HCT116 (cell line): ENCODE measurements at regions not wholly inside any gene's neighbourhood (a gene's known extent, or its start where the extent isn't known, plus 50 kb on each side); places are given as distances from the start of the nearest gene placed in this dataset.

Experiments
- ATAC-seq: fragments of 200-7000 bp; cut with Tn5 transposase; 2 replicates; pipeline ENCODE4 v1.9.1; 2020; ENCODE audit warnings: mild to moderate bottlenecking, moderate library complexity
- BruUV-seq: library from RNA; stranded (reverse); fragments of 400-500 nt; replicated peaks from 2 replicates; lab custom pipeline; 2021; lab: Mats Ljungman, UMichigan
- CTCF ChIA-PET: fragments of 300-600 bp; sonication (Branson Sonifier 250); formaldehyde crosslinking; loops from one replicate; lab custom pipeline; 2021; ENCODE audit warnings: antibody characterized with exemption; lab: Charles Lee
- POLR2A ChIA-PET: fragments of 300-600, 350-600 bp; sonication (Branson Sonifier 250); formaldehyde crosslinking; loops from one replicate; lab custom pipeline; 2021; ENCODE audit warnings: antibody characterized with exemption; lab: Charles Lee
- RAD21 ChIA-PET, 2 experiments: fragments of 300-600 bp; sonication (Branson Sonifier 250); formaldehyde crosslinking; loops; one replicate each; lab custom pipeline; 2023; ENCODE audit warnings: low total read pairs in 2 of 2; ENCODE audit not compliant: uncharacterized antibody in 2 of 2, unreplicated experiment in 2 of 2, low non-redundant PET in 1 of 2; lab: Charles Lee
- DNase-seq: peaks from one replicate; pipeline ENCODE4 v3.0.0-alpha.2; 2010; ENCODE audit warnings: low read depth, low spot score
- H2AFZ ChIP-seq: fragments of 200-600 bp; shearing (Covaris generic), sonication (generic); 2 replicates; pipeline ENCODE4 v1.6.1; 2017; ENCODE audit warnings: low read depth, mixed run types, mixed read lengths, antibody characterized with exemption, low read length; ENCODE audit not compliant: poor library complexity, severe bottlenecking
- H3K27ac ChIP-seq: 2 replicates; pipeline ENCODE4 v1.5.1; 2012; ENCODE audit warnings: low read depth, low read length
- H3K27me3 ChIP-seq: fragments of 200-600 bp; sonication (generic); 2 replicates; pipeline ENCODE4 v1.6.1; 2016; ENCODE audit warnings: mixed run types, low read length, mixed read lengths; ENCODE audit not compliant: insufficient read depth
- H3K36me3 ChIP-seq, 2 experiments: fragments of 200-500 bp in 1 of 2; fragments of 200-600 bp in 1 of 2; sonication (Bioruptor generic) in 1 of 2; sonication (generic) in 1 of 2; 2 replicates each; pipeline versions ENCODE4 v1.5.1 to v1.6.1; 2014 to 2016; ENCODE audit warnings: low read length in 2 of 2, inconsistent platforms in 1 of 2, mixed read lengths in 1 of 2, mixed run types in 1 of 2; ENCODE audit not compliant: insufficient read depth in 2 of 2, control insufficient read depth in 1 of 2
- H3K4me1 ChIP-seq, 2 experiments: fragments of 200-600 bp in 1 of 2; sonication (generic) in 1 of 2; 2 replicates each; pipeline versions ENCODE4 v1.5.1 to v1.6.1; 2012 to 2017; ENCODE audit warnings: low read length in 2 of 2, inconsistent platforms in 1 of 2, mild to moderate bottlenecking in 1 of 2, mixed read lengths in 1 of 2, mixed run types in 1 of 2, moderate library complexity in 1 of 2; ENCODE audit not compliant: insufficient read depth in 2 of 2, control insufficient read depth in 1 of 2
- H3K4me2 ChIP-seq: fragments of 200-600 bp; sonication (generic); 2 replicates; pipeline ENCODE4 v1.6.1; 2017; ENCODE audit warnings: mixed run types, low read length, mixed read lengths
- H3K4me3 ChIP-seq, 2 experiments: fragments of 200-600 bp in 1 of 2; sonication (generic) in 1 of 2; replicated peaks in 1 of 2; 2 replicates each; pipeline ENCODE4 v1.5.1; 2011 to 2016; ENCODE audit warnings: low read length in 2 of 2, control low read depth in 1 of 2, low read depth in 1 of 2, mild to moderate bottlenecking in 1 of 2, mixed read lengths in 1 of 2, mixed run types in 1 of 2
- H3K79me2 ChIP-seq: fragments of 200-600 bp; sonication (generic); 2 replicates; pipeline ENCODE4 v1.6.1; 2017; ENCODE audit warnings: mild to moderate bottlenecking, mixed run types, low read length, moderate library complexity, mixed read lengths; ENCODE audit not compliant: insufficient read depth
- H3K9ac ChIP-seq: fragments of 200-600 bp; sonication (generic); 2 replicates; pipeline ENCODE4 v1.6.1; 2016; ENCODE audit warnings: low read length, mixed read lengths
- H3K9me2 ChIP-seq: fragments of 200-600 bp; sonication (generic), shearing (Covaris generic); 2 replicates; pipeline ENCODE4 v1.6.1; 2017; ENCODE audit warnings: mixed run types, mild to moderate bottlenecking, moderate library complexity; ENCODE audit not compliant: insufficient read depth
- H3K9me3 ChIP-seq, 2 experiments: fragments of 200-500 bp in 1 of 2; fragments of 200-600 bp in 1 of 2; sonication (Bioruptor generic) in 1 of 2; sonication (generic) in 1 of 2; 2 replicates each; pipeline ENCODE4 v1.6.1; 2014 to 2017; ENCODE audit warnings: low read length in 2 of 2, mixed read lengths in 2 of 2, inconsistent platforms in 1 of 2, low read depth in 1 of 2, mild to moderate bottlenecking in 1 of 2, mixed run types in 1 of 2, moderate library complexity in 1 of 2; ENCODE audit not compliant: control insufficient read depth in 1 of 2, insufficient read depth in 1 of 2
- H4K20me1 ChIP-seq: fragments of 200-600 bp; sonication (generic), shearing (Covaris generic); 2 replicates; pipeline ENCODE4 v1.6.1; 2017; ENCODE audit warnings: mixed run types, mild to moderate bottlenecking, moderate library complexity; ENCODE audit not compliant: insufficient read depth
- CBX3 ChIP-seq: IDR thresholded peaks from 2 replicates; pipeline ENCODE4 v1.6.1; 2012; ENCODE audit warnings: low read depth
- CEBPB ChIP-seq: IDR thresholded peaks from 2 replicates; pipeline ENCODE4 v1.6.1; 2012; ENCODE audit warnings: low read depth
- EGR1 ChIP-seq: IDR thresholded peaks from 2 replicates; pipeline ENCODE4 v1.6.1; 2012; ENCODE audit warnings: low read depth
- ELF1 ChIP-seq: IDR thresholded peaks from 2 replicates; pipeline ENCODE4 v1.6.1; 2012; ENCODE audit warnings: low read depth, borderline replicate concordance
- EZH2 ChIP-seq: fragments of 200-600 bp; sonication (generic); IDR thresholded peaks from 2 replicates; pipeline ENCODE4 v1.6.1; 2017; ENCODE audit warnings: antibody characterized with exemption, mixed run types
- SIN3A ChIP-seq: IDR thresholded peaks from 2 replicates; pipeline ENCODE4 v1.6.1; 2012; ENCODE audit warnings: low read depth
- SRF ChIP-seq: IDR thresholded peaks from 2 replicates; pipeline ENCODE4 v1.6.1; 2012; ENCODE audit warnings: low read depth
- ZNF274 ChIP-seq: fragments of 200-500 bp; sonication (Bioruptor generic); IDR thresholded peaks from 2 replicates; pipeline ENCODE4 v1.6.1; 2014; ENCODE audit warnings: mild to moderate bottlenecking, low read depth, low read length, inconsistent platforms
- intact Hi-C: fragments of 100-400 bp; cut with micrococcal nuclease; formaldehyde crosslinking; loops from 2 replicates; pipeline ENCODE4 v1.10.0; 2022
- TF ChIP-seq, protein P1 (sequence below): IDR thresholded peaks from 2 replicates; pipeline ENCODE4 v1.6.1; 2012
- TF ChIP-seq, protein P2 (sequence below): IDR thresholded peaks from 2 replicates; pipeline ENCODE4 v1.6.1; 2012; ENCODE audit warnings: low read depth
- TF ChIP-seq, protein P3 (sequence below): IDR thresholded peaks from 2 replicates; pipeline ENCODE4 v1.6.1; 2011; ENCODE audit warnings: mild to moderate bottlenecking, low read length, moderate library complexity; ENCODE audit not compliant: insufficient replicate concordance; ENCODE audit errors: extremely low read depth
- TF ChIP-seq, protein P4 (sequence below), 3 experiments: fragments of 200-600 bp in 1 of 3; sonication (generic) in 1 of 3; IDR thresholded peaks in 2 of 3; conservative IDR thresholded peaks in 1 of 3; 2 replicates each; pipeline ENCODE4 v1.5.1; 2012 to 2017; ENCODE audit warnings: low read depth in 2 of 3, low read length in 2 of 3, antibody characterized with exemption in 1 of 3, borderline replicate concordance in 1 of 3, control low read depth in 1 of 3, mild to moderate bottlenecking in 1 of 3, mixed read lengths in 1 of 3, mixed run types in 1 of 3, moderate library complexity in 1 of 3; ENCODE audit not compliant: insufficient read depth in 1 of 3

DNA sequence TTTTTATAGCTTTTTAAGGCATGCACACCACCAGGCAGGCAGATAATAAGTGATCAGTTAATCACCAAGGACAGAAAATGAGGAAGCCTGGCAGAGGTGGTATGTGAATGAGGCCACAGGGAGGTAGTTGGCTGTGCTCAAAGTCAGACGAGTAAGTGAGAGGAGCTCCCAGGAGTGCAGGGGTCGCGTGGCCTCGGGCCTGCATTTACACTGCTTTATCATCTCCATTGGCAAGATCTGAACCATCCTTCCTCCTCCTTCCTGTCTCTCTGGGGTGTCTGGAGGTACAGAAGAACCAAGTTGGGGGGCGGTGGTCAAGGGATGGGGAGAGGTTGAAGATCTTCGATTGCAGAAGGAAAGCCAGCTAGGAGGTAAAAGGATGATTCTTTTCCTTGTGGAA lies 320.1 kb downstream of the SOX9 start:
- no peak overlapping the region for H3K27ac ChIP-seq
- ChIA-PET CTCF (interaction anchor here (1.5 kb wide), 1 partner anchor 10 kb away, joined by 5 read pairs; no protein-coding TSS in a partner anchor), RAD21 (no interaction called here), POLR2A (no interaction called here)
- DNase-seq (no peak), ATAC-seq (no peak)
- peaks cover 0 to 12% of the 10 kb centered on the region in 2 experiments; a peak in 2 of 4 replicates for H3K4me1 ChIP-seq
- H2AFZ ChIP-seq: no peak overlapping the region
- H3K4me3 ChIP-seq: no peak overlapping the region
- intact Hi-C loops: no loop called here
- no peaks in the 10 kb centered on the region for H3K27me3 ChIP-seq
- no TSS peak for BruUV-seq
- H3K36me3 ChIP-seq: no peaks in the 10 kb centered on the region
- H4K20me1 ChIP-seq: no peaks in the 10 kb centered on the region
- peaks cover 51% of the 10 kb centered on the region for H3K79me2 ChIP-seq
- no peak overlapping the region for H3K9ac ChIP-seq
- no peaks in the 10 kb centered on the region for H3K9me3 ChIP-seq
- no peak for TF ChIP-seq SIN3A
- TF ChIP-seq, all 23 proteins: peak for 0
- Histone ChIP-seq H3K4me2 (no peak overlapping the region), H3K9me2 (no peaks in the 10 kb centered on the region)

DNA sequence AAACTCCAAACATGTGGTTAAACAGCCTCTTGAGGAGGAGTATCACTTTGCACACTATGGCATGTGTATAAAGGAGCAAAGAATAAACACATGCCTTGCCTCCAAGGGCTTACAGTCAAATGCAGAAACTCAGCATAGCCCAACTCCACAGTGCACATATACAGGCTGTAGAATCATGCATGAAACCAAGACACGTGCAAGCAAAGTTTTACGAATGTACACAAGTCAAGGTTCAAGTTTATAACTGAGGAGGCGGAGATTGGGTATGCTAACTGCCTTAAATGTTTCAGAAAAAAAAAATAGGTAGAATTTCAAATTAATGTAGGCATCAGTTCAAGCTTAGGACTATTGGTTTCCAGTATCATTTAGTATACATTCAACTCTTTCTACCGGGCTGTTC lies 321.1 kb downstream of the SOX9 start:
- DNase-seq (no peak), ATAC-seq (no peak)
- Histone ChIP-seq H3K79me2 (peaks cover 57% of the 10 kb centered on the region), H3K9me2 (no peaks in the 10 kb centered on the region), H3K27ac (no peak overlapping the region), H3K4me2 (no peak overlapping the region), H2AFZ (no peak overlapping the region), H3K9ac (no peak overlapping the region), H3K4me1 (peaks cover 0 to 12% of the 10 kb centered on the region in 2 experiments; a peak in 2 of 4 replicates), H4K20me1 (no peaks in the 10 kb centered on the region), H3K9me3 (no peaks in the 10 kb centered on the region), H3K27me3 (no peaks in the 10 kb centered on the region), H3K4me3 (no peak overlapping the region), H3K36me3 (no peaks in the 10 kb centered on the region)
- BruUV-seq: no TSS peak
- POLR2A ChIA-PET: no interaction called here
- RAD21 ChIA-PET: no interaction called here
- intact Hi-C loops: no loop called here
- CTCF ChIA-PET: no interaction called here
- TF ChIP-seq CEBPB (no peak), SIN3A (no peak), EZH2 (no peak), SRF (no peak), ELF1 (no peak), EGR1 (no peak), CBX3 (no peak), ZNF274 (no peak)
- TF ChIP-seq, protein P1, sequence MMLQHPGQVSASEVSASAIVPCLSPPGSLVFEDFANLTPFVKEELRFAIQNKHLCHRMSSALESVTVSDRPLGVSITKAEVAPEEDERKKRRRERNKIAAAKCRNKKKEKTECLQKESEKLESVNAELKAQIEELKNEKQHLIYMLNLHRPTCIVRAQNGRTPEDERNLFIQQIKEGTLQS: no peak
- TF ChIP-seq, protein P2, sequence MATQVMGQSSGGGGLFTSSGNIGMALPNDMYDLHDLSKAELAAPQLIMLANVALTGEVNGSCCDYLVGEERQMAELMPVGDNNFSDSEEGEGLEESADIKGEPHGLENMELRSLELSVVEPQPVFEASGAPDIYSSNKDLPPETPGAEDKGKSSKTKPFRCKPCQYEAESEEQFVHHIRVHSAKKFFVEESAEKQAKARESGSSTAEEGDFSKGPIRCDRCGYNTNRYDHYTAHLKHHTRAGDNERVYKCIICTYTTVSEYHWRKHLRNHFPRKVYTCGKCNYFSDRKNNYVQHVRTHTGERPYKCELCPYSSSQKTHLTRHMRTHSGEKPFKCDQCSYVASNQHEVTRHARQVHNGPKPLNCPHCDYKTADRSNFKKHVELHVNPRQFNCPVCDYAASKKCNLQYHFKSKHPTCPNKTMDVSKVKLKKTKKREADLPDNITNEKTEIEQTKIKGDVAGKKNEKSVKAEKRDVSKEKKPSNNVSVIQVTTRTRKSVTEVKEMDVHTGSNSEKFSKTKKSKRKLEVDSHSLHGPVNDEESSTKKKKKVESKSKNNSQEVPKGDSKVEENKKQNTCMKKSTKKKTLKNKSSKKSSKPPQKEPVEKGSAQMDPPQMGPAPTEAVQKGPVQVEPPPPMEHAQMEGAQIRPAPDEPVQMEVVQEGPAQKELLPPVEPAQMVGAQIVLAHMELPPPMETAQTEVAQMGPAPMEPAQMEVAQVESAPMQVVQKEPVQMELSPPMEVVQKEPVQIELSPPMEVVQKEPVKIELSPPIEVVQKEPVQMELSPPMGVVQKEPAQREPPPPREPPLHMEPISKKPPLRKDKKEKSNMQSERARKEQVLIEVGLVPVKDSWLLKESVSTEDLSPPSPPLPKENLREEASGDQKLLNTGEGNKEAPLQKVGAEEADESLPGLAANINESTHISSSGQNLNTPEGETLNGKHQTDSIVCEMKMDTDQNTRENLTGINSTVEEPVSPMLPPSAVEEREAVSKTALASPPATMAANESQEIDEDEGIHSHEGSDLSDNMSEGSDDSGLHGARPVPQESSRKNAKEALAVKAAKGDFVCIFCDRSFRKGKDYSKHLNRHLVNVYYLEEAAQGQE: no peak
- TF ChIP-seq, protein P3, sequence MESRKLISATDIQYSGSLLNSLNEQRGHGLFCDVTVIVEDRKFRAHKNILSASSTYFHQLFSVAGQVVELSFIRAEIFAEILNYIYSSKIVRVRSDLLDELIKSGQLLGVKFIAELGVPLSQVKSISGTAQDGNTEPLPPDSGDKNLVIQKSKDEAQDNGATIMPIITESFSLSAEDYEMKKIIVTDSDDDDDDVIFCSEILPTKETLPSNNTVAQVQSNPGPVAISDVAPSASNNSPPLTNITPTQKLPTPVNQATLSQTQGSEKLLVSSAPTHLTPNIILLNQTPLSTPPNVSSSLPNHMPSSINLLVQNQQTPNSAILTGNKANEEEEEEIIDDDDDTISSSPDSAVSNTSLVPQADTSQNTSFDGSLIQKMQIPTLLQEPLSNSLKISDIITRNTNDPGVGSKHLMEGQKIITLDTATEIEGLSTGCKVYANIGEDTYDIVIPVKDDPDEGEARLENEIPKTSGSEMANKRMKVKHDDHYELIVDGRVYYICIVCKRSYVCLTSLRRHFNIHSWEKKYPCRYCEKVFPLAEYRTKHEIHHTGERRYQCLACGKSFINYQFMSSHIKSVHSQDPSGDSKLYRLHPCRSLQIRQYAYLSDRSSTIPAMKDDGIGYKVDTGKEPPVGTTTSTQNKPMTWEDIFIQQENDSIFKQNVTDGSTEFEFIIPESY: no peak
- TF ChIP-seq, protein P4, sequence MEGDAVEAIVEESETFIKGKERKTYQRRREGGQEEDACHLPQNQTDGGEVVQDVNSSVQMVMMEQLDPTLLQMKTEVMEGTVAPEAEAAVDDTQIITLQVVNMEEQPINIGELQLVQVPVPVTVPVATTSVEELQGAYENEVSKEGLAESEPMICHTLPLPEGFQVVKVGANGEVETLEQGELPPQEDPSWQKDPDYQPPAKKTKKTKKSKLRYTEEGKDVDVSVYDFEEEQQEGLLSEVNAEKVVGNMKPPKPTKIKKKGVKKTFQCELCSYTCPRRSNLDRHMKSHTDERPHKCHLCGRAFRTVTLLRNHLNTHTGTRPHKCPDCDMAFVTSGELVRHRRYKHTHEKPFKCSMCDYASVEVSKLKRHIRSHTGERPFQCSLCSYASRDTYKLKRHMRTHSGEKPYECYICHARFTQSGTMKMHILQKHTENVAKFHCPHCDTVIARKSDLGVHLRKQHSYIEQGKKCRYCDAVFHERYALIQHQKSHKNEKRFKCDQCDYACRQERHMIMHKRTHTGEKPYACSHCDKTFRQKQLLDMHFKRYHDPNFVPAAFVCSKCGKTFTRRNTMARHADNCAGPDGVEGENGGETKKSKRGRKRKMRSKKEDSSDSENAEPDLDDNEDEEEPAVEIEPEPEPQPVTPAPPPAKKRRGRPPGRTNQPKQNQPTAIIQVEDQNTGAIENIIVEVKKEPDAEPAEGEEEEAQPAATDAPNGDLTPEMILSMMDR (IDR thresholded peaks at IDR 0.05 in 2 of 3, conservative IDR thresholded peaks at IDR 0.05 in 1 of 3; ENCODE audit: borderline replicate concordance in 1 of 3, insufficient read depth in 1 of 3, low read depth in 2 of 3, low read length in 2 of 3): no peak
